ENCODE measurements at regions not wholly inside any gene's neighbourhood (a gene's known extent, or its start where the extent isn't known, plus 50 kb on each side); places are given as distances from the start of the nearest gene placed in this dataset.

GRCh38 chr2:160658851-160659250, 165.2 kb upstream of the RBMS1 start:
- CTCF ChIA-PET: no interaction called here
- H3K27me3 ChIP-seq (replicated peaks in 2 of 5; ENCODE audit: control insufficient read depth in 4 of 5, insufficient read depth in 5 of 5, low read length in 4 of 5): no peaks in the 10 kb centered on the region
- H3K27ac ChIP-seq (ENCODE audit: insufficient read depth in 1 of 2, low read depth in 1 of 2, low read length in 2 of 2, poor library complexity in 1 of 2, severe bottlenecking in 2 of 2): no peak overlapping the region
- H3K9me3 ChIP-seq (ENCODE audit: control extremely low read depth in 1 of 5, control insufficient read depth in 4 of 5, insufficient read depth in 2 of 5, low read depth in 1 of 5, low read length in 4 of 5): no peaks in the 10 kb centered on the region
- POLR2A ChIA-PET: no interaction called here
- no peaks in the 10 kb centered on the region for H3K36me3 ChIP-seq (ENCODE audit: control insufficient read depth in 4 of 4, insufficient read depth in 4 of 4, low read length in 3 of 4)
- no peak overlapping the region for H3K4me3 ChIP-seq (ENCODE audit: control insufficient read depth in 1 of 7, extremely low read depth in 1 of 7, insufficient read depth in 4 of 7, low read depth in 2 of 7, low read length in 6 of 7)
- H3K4me1 ChIP-seq (ENCODE audit: control extremely low read depth in 1 of 4, control insufficient read depth in 4 of 4, insufficient read depth in 4 of 4, low read length in 3 of 4): peaks cover 0 to 10% (median 0%) of the 10 kb centered on the region in 4 experiments
- DNase-seq: no peak

- H3K4me3 ChIP-seq (ENCODE audit: control insufficient read depth in 1 of 7, extremely low read depth in 1 of 7, insufficient read depth in 4 of 7, low read depth in 2 of 7, low read length in 6 of 7): no peak overlapping the region
- WGBS (ENCODE audit: insufficient coverage): no CpG with 5 or more reads among the region's 2 CpGs
- H3K36me3 ChIP-seq (ENCODE audit: control insufficient read depth in 4 of 4, insufficient read depth in 4 of 4, low read length in 3 of 4): no peaks in the 10 kb centered on the region
- no peak for DNase-seq
- H3K27ac ChIP-seq (ENCODE audit: insufficient read depth in 1 of 2, low read depth in 1 of 2, low read length in 2 of 2, poor library complexity in 1 of 2, severe bottlenecking in 2 of 2): no peak overlapping the region
- H3K27me3 ChIP-seq (replicated peaks in 2 of 5; ENCODE audit: control insufficient read depth in 4 of 5, insufficient read depth in 5 of 5, low read length in 4 of 5): no peaks in the 10 kb centered on the region
- H3K4me1 ChIP-seq (ENCODE audit: control extremely low read depth in 1 of 4, control insufficient read depth in 4 of 4, insufficient read depth in 4 of 4, low read length in 3 of 4): peaks cover 0 to 8% (median 1%) of the 10 kb centered on the region in 4 experiments
- H3K9me3 ChIP-seq (ENCODE audit: control extremely low read depth in 1 of 5, control insufficient read depth in 4 of 5, insufficient read depth in 2 of 5, low read depth in 1 of 5, low read length in 4 of 5): no peaks in the 10 kb centered on the region
- POLR2A ChIA-PET: no interaction called here
- CTCF ChIA-PET: no interaction called here
These were observed 167.1 kb upstream of the RBMS1 start for GRCh38 chr2:160660741-160661140.

GRCh38 chr2:160664603-160665140, 171.1 kb upstream of the RBMS1 start:
- Histone ChIP-seq H3K36me3 (ENCODE audit: control insufficient read depth in 4 of 4, insufficient read depth in 4 of 4, low read length in 3 of 4) (no peaks in the 10 kb centered on the region), H3K27ac (ENCODE audit: insufficient read depth in 1 of 2, low read depth in 1 of 2, low read length in 2 of 2, poor library complexity in 1 of 2, severe bottlenecking in 2 of 2) (no peak overlapping the region), H3K27me3 (replicated peaks in 2 of 5; ENCODE audit: control insufficient read depth in 4 of 5, insufficient read depth in 5 of 5, low read length in 4 of 5) (no peaks in the 10 kb centered on the region), H3K9me3 (ENCODE audit: control extremely low read depth in 1 of 5, control insufficient read depth in 4 of 5, insufficient read depth in 2 of 5, low read depth in 1 of 5, low read length in 4 of 5) (no peaks in the 10 kb centered on the region), H3K4me1 (ENCODE audit: control extremely low read depth in 1 of 4, control insufficient read depth in 4 of 4, insufficient read depth in 4 of 4, low read length in 3 of 4) (peaks cover 5 to 18% (median 11%) of the 10 kb centered on the region in 4 experiments), H3K4me3 (ENCODE audit: control insufficient read depth in 1 of 7, extremely low read depth in 1 of 7, insufficient read depth in 4 of 7, low read depth in 2 of 7, low read length in 6 of 7) (no peak overlapping the region)
- POLR2A ChIA-PET: no interaction called here
- 90% methylated on average over 2 of the region's 2 CpGs for WGBS (ENCODE audit: insufficient coverage)
- CTCF ChIA-PET: interaction anchor here (1.4 kb wide), 1 partner anchor 10 kb away, joined by 5 read pairs; no protein-coding TSS in a partner anchor
- no peak for DNase-seq

GRCh38 chr2:160666154-160667060, 172.8 kb upstream of the RBMS1 start:
- Histone ChIP-seq H3K4me1 (ENCODE audit: control extremely low read depth in 1 of 4, control insufficient read depth in 4 of 4, insufficient read depth in 4 of 4, low read length in 3 of 4) (peaks cover 12 to 29% (median 17%) of the 10 kb centered on the region in 4 experiments), H3K4me3 (ENCODE audit: control insufficient read depth in 1 of 7, extremely low read depth in 1 of 7, insufficient read depth in 4 of 7, low read depth in 2 of 7, low read length in 6 of 7) (peak overlapping the region in 3 of 7 experiments; percentile 1 to 51 (median 41)), H3K9me3 (ENCODE audit: control extremely low read depth in 1 of 5, control insufficient read depth in 4 of 5, insufficient read depth in 2 of 5, low read depth in 1 of 5, low read length in 4 of 5) (no peaks in the 10 kb centered on the region), H3K36me3 (ENCODE audit: control insufficient read depth in 4 of 4, insufficient read depth in 4 of 4, low read length in 3 of 4) (no peaks in the 10 kb centered on the region), H3K27ac (ENCODE audit: insufficient read depth in 1 of 2, low read depth in 1 of 2, low read length in 2 of 2, poor library complexity in 1 of 2, severe bottlenecking in 2 of 2) (peak overlapping the region; percentile 91 to 96), H3K27me3 (replicated peaks in 2 of 5; ENCODE audit: control insufficient read depth in 4 of 5, insufficient read depth in 5 of 5, low read length in 4 of 5) (no peaks in the 10 kb centered on the region)
- ChIA-PET CTCF (interaction anchor here (1.7 kb wide), 2 partner anchors 8 to 16 kb away, joined by 4 read pairs; no protein-coding TSS in a partner anchor), POLR2A (interaction anchor here (1.0 kb wide), 2 partner anchors 9 to 14 kb away, joined by 3 to 4 read pairs; no protein-coding TSS in a partner anchor)
- WGBS (ENCODE audit: insufficient coverage): 0% methylated on average over 2 of the region's 5 CpGs
- peak; percentile 88 to 98 (median 95) for DNase-seq

GRCh38 chr2:160667811-160668210, 174.2 kb upstream of the RBMS1 start:
- Histone ChIP-seq H3K27ac (ENCODE audit: insufficient read depth in 1 of 2, low read depth in 1 of 2, low read length in 2 of 2, poor library complexity in 1 of 2, severe bottlenecking in 2 of 2) (no peak overlapping the region), H3K4me3 (ENCODE audit: control insufficient read depth in 1 of 7, extremely low read depth in 1 of 7, insufficient read depth in 4 of 7, low read depth in 2 of 7, low read length in 6 of 7) (no peak overlapping the region), H3K27me3 (replicated peaks in 2 of 5; ENCODE audit: control insufficient read depth in 4 of 5, insufficient read depth in 5 of 5, low read length in 4 of 5) (no peaks in the 10 kb centered on the region), H3K36me3 (ENCODE audit: control insufficient read depth in 4 of 4, insufficient read depth in 4 of 4, low read length in 3 of 4) (no peaks in the 10 kb centered on the region), H3K4me1 (ENCODE audit: control extremely low read depth in 1 of 4, control insufficient read depth in 4 of 4, insufficient read depth in 4 of 4, low read length in 3 of 4) (peaks cover 12 to 32% (median 18%) of the 10 kb centered on the region in 4 experiments), H3K9me3 (ENCODE audit: control extremely low read depth in 1 of 5, control insufficient read depth in 4 of 5, insufficient read depth in 2 of 5, low read depth in 1 of 5, low read length in 4 of 5) (no peaks in the 10 kb centered on the region)
- ChIA-PET POLR2A (no interaction called here), CTCF (no interaction called here)
- no peak for DNase-seq

GRCh38 chr2:160670618-160671017, 177.0 kb upstream of the RBMS1 start:
- peak in 1 of 3 donors; percentile 19 for DNase-seq
- no peaks in the 10 kb centered on the region for H3K36me3 ChIP-seq (ENCODE audit: control insufficient read depth in 4 of 4, insufficient read depth in 4 of 4, low read length in 3 of 4)
- peaks cover 12 to 31% (median 18%) of the 10 kb centered on the region in 4 experiments for H3K4me1 ChIP-seq (ENCODE audit: control extremely low read depth in 1 of 4, control insufficient read depth in 4 of 4, insufficient read depth in 4 of 4, low read length in 3 of 4)
- WGBS (ENCODE audit: insufficient coverage): 40% methylated on average over 1 of the region's 5 CpGs
- ChIA-PET CTCF (interaction anchor here (2.0 kb wide), 1 partner anchor 108 kb away, joined by 5 read pairs; no protein-coding TSS in a partner anchor), POLR2A (no interaction called here)
- H3K9me3 ChIP-seq (ENCODE audit: control extremely low read depth in 1 of 5, control insufficient read depth in 4 of 5, insufficient read depth in 2 of 5, low read depth in 1 of 5, low read length in 4 of 5): peaks cover 0 to 5% (median 0%) of the 10 kb centered on the region in 5 experiments
- H3K4me3 ChIP-seq (ENCODE audit: control insufficient read depth in 1 of 7, extremely low read depth in 1 of 7, insufficient read depth in 4 of 7, low read depth in 2 of 7, low read length in 6 of 7): peak overlapping the region in 1 of 7 experiments; percentile 17
- no peaks in the 10 kb centered on the region for H3K27me3 ChIP-seq (replicated peaks in 2 of 5; ENCODE audit: control insufficient read depth in 4 of 5, insufficient read depth in 5 of 5, low read length in 4 of 5)
- no peak overlapping the region for H3K27ac ChIP-seq (ENCODE audit: insufficient read depth in 1 of 2, low read depth in 1 of 2, low read length in 2 of 2, poor library complexity in 1 of 2, severe bottlenecking in 2 of 2)

GRCh38 chr2:160672211-160672610, 178.6 kb upstream of the RBMS1 start:
- WGBS (ENCODE audit: insufficient coverage): 83% methylated on average over 1 of the region's 1 CpG
- no peak for DNase-seq
- no peak overlapping the region for H3K27ac ChIP-seq (ENCODE audit: insufficient read depth in 1 of 2, low read depth in 1 of 2, low read length in 2 of 2, poor library complexity in 1 of 2, severe bottlenecking in 2 of 2)
- peaks cover 0 to 5% (median 0%) of the 10 kb centered on the region in 5 experiments for H3K9me3 ChIP-seq (ENCODE audit: control extremely low read depth in 1 of 5, control insufficient read depth in 4 of 5, insufficient read depth in 2 of 5, low read depth in 1 of 5, low read length in 4 of 5)
- CTCF ChIA-PET: interaction anchor here (0.6 to 2.0 kb wide), 2 partner anchors 110 to 340 kb away, joined by 3 to 5 read pairs; no protein-coding TSS in a partner anchor
- H3K4me3 ChIP-seq (ENCODE audit: control insufficient read depth in 1 of 7, extremely low read depth in 1 of 7, insufficient read depth in 4 of 7, low read depth in 2 of 7, low read length in 6 of 7): no peak overlapping the region
- peaks cover 7 to 18% (median 8%) of the 10 kb centered on the region in 4 experiments for H3K4me1 ChIP-seq (ENCODE audit: control extremely low read depth in 1 of 4, control insufficient read depth in 4 of 4, insufficient read depth in 4 of 4, low read length in 3 of 4)
- no peaks in the 10 kb centered on the region for H3K27me3 ChIP-seq (replicated peaks in 2 of 5; ENCODE audit: control insufficient read depth in 4 of 5, insufficient read depth in 5 of 5, low read length in 4 of 5)
- H3K36me3 ChIP-seq (ENCODE audit: control insufficient read depth in 4 of 4, insufficient read depth in 4 of 4, low read length in 3 of 4): no peaks in the 10 kb centered on the region
- POLR2A ChIA-PET: no interaction called here

Data from common myeloid progenitor, CD34-positive (primary cell).